ENCODE measurements at regions not wholly inside any gene's neighbourhood (a gene's known extent, or its start where the extent isn't known, plus 50 kb on each side); places are given as distances from the start of the nearest gene placed in this dataset.

DNA sequence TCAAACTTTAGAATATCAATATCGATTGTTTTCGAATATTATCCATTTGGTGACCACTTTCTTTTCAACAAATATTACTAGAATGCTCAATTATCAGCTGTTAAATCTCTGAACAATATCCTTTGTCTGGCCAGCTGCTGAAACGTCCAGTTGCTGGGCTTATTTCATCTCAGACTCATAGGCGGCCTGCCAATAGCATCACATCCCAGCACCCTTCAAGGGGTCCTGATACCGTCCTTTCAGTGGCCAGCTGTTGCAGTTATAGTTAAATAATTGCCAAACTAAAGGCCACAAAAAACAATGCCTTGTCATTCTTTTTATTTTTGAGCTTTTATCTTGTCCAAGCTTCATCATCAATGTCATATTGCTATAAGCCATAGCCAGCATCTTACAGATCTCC, 1006.8 kb upstream of the MANEA start:
- no peak for TF ChIP-seq EZH2 (IDR thresholded peaks at IDR 0.05; ENCODE audit: low read depth)
- no peak for TF ChIP-seq CTCF (conservative IDR thresholded peaks at IDR 0.05)
